Skin of body (tissue), 1 donor: ENCODE measurements at regions not wholly inside any gene's neighbourhood (a gene's known extent, or its start where the extent isn't known, plus 50 kb on each side); places are given as distances from the start of the nearest gene placed in this dataset.
"Not testable (repeated sequence)": the region's sequence is repeated elsewhere in the genome, so short reads cannot be mapped to it uniquely, and the experiment has no call there.

Source experiments
- DNase-seq: peaks from one replicate; lab custom pipeline; 2025; lab: John Stamatoyannopoulos, UW

DNA sequence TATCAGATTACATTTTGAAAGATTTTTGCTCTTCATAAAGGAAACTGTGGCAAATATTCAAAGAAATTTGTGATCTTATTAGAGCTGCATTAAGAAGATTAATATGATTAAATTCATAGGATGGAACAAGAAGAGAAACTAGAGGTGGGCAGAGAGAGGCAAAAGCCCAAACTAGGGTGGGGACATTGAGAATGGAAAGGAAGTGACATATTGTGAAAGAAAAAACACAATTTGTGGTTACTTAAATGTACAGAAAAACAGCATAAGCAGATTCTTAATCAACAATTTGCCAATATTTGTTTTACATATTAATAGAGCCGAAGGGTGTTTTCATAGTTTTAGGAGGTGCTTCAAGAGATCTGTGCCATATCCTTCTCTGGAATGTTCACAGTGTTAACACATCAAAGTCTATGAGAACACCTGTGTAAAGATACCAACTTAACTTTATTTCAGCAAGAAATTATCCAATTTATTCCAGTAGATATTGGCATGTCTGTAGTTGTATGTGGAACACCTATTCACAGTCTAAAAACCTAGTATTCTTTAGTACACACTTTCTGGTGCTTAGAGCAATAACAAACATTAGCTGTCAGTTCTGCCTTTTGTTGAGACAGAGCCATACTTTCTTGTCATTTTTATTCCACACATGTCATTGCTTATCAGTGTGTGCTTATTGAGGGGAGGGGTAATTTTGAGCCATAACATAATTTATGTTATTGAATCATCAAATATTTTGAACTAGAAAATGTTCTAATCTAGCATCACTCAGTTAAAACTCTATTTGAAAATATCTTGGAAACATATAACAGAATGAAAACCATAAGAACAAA, 401.5 kb downstream of the PTPRC start:
- DNase-seq = no peak

DNA sequence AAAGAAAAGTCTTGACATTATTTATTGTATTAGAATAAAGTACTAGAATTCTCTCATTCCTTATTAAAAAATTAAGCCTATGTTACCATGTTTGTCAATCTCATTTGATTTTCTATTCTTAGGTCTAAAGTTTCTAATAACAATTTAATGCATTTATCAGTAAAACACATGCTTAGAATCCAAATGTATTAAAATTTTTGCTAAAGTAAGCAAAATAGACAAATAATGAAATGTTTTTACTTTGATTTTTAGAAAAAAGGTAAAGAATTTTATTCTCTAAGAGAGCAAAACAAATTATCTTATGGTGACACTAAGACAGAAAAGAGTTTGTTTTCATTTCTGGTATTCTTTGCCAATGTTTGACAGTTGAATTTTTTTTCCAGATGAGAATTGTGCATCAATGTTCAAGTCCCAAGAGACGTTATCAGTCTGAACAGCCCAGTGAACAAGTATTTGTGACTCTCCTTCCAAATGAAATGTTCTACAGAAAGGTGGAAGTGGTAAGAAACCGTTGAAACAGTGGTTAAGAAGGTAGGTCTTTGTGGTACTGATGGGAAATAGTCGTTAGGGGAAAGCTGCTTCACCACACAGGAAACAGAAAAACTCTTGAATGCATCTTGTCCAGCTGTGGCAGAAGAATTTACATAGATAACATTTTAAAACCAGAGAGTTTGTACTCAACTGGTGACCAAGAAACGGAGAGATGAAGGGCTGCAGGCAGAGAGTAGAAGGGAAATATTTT, 402.5 kb downstream of the PTPRC start:
- no peak for DNase-seq

DNA sequence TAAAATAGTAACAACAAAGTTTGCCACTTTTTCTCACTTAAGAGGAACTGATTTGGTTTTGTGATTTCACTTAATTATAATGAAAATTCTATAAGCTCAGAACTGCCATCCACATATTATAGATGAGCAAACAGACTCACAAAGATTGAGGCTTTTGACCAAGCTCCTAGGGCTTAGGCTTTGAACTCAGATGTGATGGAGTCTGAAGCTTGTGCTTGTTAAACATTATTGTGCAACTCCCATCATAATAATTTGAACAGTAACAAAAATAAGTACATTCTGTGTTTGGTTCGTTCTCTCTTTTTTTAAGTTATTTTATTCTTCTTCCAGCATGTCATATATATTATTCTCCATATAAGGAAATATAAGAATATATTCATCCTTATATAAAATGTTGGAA, 403.4 kb downstream of the PTPRC start:
- DNase-seq = no peak

DNA sequence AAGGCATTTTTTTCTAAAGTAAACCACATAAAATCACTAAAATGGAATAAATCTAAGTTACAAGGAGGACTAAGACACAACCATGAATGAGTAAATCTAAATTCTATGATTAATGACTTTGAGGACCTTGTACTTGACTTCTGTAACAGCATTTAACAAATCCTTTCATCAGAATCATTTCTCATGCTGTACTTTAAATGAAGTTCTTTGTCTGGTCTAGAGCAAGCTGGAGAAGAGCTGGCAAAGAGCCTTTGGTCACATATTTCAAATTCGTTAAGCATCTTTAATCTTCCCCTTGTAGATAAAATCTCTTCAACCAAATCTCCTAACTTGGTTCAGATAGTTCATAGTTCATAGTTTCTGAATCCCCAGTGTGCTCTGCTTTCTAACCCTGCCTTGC, 405.4 kb downstream of the PTPRC start:
- DNase-seq = no peak

DNA sequence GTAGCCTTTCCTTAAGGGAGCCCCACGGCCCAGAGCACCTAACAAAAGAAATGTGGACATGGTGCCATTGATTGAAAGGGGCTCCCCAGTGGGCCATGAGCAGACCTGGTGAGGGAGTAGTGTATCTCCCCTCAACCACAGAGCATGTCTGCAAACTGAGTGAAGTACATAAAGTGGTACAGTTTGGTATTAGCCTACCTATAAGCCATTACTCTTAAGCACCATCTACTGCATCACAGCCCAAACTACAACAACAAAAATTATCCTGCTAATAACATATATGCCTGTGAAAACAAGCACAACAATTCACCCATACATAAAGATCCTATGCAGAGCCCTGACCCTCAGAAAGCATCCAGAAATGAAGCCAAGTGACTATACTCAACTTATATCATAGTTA, 407.8 kb downstream of the PTPRC start:
- DNase-seq = no peak

DNA sequence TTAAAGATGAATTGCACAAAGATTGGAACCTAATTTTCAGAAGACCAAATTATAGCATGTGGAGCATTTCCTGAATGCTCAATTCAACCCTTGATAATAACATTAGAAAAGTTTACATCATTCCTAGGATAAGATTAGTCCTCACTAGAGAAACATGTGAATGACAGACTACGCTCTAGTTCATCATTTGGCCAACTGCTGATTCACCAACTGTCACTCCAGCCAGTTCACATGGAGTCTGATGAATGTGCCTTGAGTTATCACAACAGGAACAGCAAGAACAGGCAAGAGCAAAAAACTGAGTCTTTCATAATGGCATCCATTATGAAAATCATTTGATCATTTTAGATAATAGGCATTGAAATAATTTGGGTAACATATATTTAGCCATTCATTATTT, 415.9 kb downstream of the PTPRC start:
- no peak for DNase-seq

DNA sequence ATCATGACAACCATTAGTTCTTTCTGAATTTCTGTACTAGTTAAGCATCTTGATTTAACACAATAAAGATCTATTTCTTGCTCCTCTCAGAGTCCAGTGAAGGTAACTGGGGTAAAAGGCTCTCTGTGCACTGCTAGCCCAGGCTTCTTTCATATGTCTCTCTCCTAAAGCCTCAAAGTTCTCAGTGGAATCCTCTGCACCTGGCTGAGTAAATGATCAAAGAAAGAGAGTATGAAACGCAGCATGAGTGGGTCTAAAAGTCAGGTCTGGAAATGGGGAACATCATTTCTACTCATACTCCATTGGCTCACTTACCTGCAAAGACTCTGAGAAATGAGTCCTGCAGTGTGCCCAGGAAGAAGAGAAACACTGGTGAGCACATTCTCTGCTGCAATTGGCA, 418.5 kb downstream of the PTPRC start:
- DNase-seq = no peak

DNA sequence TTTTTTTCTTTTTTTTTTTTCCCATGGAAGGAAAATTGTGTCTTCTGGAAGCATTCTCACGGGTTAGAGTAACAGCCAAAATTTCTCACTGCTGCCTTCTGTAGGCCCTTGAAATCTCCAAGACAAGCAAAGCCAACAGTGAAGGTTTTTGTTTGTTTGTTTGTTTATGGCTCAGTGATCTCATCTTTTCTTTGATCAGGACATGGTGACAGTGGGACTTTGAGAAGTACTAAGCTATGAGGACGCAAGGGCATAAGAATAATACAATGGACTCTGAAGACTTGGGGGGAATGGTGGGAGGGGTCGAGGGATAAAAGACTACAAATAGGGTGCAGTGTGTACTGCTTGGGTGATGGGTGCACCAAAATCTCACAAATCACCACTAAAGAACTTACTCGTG, 419.4 kb downstream of the PTPRC start:
- DNase-seq = no peak

DNA sequence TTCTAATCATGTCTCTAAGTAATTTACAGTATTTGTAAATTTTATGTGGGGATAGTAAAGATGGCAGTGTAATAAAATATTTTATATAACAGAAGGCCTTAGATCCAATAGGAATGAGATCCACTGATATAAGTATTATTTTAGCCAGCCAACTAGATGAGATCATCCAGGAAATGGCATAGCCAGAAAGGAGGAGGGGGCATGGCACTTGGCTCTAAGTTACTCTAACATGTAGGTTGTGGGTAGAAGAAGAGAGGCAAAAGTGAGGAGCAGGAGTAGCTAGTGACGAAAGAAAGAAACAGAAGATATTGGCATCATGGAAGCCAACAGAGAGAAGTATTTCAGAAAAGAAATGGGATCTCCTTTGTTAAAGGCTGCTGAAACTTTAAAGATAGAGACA, 426.1 kb downstream of the PTPRC start:
- DNase-seq = no peak

DNA sequence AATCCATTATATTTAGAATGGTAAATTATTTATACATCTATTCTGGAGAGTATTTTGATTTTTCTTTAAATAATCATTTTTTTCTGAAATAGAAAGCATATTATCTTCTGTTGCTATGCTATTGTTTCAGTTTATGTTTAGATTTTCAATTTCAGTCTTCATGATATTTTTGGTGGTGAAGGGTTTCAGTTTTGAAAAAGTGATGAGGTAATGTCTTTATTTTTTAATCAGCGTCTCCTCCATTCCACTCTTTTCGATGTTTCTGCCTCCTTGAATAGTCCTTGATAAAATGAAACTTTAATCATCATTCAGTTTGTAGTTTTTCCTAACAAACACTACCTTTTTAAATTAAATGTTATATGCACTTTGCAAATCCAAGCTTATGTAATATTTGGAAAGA, 428.6 kb downstream of the PTPRC start:
- DNase-seq = no peak

DNA sequence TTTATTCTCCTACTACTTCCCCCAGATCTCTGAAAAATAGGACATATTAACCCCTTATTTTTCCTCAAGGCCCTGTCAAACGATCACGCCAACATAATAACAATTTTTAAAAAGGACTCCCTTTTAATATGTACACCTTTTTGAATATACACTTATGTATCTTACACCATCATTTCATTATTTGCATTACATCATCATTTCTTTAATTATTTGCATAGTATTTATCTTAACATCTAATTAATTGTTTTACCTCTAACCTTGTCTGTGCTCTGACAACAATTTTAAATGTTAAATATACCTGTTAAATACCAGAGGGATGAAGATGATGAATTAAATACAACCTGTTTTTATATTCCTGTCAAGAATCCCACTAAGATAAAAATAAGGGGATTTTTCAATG, 432.2 kb downstream of the PTPRC start:
- no peak for DNase-seq

DNA sequence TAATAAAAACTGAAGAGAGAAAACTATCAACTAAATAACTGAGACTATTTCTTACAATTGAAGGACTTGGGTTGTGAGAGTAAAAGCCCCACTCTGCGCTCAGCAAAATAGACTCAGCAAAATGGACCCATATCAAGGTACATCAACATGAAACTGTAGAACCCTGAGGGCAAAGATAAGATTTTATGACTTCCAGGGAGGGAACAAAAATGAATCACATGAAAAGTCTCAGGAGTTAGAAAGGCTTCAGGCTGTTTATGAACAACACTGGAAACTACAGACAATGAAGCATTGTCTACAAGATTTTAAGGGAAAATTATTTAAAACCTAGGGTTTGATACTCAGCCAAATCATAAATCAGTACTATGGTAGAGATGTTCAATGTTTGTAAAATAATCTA, 434.3 kb downstream of the PTPRC start:
- DNase-seq = no peak

DNA sequence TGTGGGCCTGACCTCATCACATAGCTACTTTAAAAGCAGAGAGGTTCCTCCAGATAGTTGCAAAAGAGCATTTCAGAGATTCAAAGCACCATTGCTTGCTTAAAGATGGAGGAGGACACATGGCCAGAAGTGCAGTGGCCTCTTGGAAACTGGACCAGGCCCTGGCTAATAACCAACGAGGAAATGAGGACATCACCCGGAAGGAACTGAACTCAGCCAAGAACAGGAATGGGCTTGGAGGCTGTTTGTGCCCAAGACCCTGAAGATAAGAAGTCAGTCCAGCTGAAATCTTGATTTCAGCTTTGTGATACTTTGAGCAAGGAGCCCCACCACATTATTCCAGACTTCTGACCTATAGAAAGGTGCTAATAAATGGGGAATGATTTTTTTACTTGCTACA, 437.0 kb downstream of the PTPRC start:
- DNase-seq = no peak

DNA sequence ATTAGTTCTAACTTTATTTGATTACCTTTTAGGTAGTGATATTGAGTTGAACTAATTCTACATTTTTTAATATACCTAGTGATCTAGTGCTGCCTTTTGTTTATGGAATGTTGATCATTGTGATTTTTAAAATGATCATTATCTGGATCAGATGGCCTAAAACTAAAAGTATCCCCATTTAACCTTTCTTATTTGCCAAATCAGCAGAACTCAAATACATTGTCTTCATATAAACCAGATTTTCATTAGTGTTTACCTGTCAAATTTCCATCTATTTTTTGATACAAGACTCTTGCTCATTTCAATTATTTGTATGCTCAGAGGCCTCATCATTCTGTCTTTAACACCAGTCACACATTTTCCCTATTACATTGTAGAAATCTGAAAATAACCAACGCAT, 441.2 kb downstream of the PTPRC start:
- no peak for DNase-seq

DNA sequence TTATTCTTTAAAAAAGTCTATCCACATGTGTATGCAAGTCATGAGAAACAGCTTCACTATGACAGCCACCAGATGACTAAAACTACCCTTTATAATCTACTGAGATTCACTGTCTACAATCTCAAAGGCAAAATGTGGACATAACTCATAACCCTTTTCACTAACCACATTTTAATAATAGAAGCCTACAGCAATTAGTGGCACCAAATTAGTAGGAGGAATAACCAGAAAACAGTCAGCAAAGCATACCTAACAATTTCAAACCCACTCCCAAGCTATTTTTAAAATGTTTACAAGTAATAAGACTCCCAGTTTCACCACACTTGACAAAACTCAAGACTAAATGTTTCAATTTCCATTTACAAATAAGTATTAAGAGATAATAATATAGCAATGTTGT, 442.9 kb downstream of the PTPRC start:
- DNase-seq = peak; percentile 30

DNA sequence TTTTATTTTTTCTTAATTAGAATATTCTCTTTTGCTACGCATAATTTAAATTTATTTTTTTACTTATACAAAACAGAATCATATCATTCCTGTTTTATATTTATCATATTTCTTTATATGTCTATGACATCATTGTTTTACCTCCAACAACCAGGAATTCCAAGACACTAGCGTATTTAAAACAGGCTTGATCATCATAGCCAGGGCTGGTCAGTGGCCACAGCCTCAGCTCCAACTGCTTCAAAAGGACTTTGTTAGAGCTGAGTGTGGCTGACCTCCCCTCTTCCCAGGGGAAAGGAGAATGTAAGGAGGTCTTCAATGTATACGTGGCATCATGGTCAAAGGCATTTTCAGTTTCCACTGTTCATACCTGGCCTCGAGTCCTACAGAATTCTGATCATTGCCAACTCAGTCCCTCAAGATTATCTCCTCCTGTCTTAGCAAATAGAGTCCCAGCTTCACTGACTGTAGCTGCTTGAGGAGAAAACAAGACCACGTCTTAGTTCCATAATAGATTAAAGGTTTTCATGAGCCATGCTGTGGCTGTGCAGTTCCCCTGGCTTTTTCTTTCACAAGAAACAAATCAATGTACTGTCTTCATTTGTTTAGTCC, 444.0 kb downstream of the PTPRC start:
- no peak for DNase-seq

DNA sequence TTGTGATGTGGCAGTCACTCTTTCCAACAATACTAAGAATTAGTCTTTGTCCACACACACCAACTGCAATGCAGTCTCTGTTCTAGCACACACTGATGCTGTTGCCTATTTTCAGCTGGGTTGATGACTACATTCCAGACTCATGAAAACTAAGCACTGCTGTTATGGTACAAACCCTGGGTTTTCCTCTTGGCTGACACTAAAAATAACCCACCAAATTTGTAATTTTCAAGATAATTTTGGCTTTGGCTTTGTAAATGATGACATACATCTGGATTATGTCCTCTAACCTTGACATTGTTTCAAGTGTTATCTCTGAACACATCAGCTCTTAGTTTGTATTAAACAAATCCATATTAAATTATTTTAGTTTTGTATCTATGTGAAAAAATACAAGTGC, 444.8 kb downstream of the PTPRC start:
- no peak for DNase-seq

DNA sequence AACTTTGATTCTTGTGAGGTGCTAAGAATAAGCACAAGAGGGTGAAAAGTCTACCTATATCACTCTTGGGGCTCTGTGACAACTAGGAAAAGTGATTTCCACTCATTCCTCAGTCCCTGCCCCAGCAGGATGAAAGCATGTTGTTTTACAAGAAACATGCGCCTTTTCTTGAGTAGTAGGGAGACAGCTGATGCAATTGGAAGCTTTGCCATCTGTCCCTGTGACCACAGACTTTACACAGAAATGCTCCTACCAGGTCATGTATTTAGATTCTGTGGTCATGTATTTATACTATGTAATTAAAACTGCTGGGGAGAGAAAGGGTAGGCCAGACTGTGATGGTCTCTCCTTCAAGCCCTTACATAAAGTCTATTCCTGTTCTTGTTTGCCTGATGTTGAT, 445.5 kb downstream of the PTPRC start:
- DNase-seq = no peak

DNA sequence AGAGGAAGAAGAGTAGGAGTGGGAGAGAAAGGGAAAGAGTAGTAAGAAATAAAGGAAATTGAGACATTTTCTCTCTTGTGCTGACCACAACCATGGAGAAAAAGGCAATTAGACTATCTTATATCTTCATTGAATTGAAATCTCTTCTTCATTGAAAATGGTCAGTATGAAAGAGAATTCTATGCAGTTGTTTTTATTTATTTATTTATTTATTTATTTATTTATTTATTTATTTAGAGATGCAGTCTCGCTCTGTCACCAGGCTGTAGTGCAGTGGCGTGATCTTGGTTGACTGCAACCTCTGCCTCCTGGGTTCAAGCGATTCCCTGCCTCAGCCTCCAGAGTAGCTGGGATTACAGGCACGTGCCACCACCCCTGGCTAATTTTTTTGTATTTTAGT, 447.1 kb downstream of the PTPRC start:
- no peak for DNase-seq

DNA sequence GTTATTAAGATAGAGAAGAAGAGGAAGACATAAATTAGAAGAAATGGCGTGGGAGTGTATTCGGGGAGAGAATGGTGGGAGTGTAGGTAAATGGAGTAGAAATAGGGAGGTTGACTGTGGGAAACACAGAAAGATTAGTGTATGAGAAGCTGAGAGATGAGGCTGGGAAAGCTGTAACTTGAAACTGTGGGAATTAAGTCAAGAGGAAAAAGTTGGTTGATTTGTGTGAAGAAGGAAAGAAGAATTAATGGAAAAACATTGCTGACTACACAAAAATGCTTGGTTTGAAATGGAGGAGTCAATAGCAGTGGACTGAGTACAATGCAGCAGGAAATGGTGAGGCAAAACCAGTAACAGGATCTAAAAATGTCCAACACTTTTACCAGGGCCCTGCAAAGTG, 448.3 kb downstream of the PTPRC start:
- DNase-seq = no peak

DNA sequence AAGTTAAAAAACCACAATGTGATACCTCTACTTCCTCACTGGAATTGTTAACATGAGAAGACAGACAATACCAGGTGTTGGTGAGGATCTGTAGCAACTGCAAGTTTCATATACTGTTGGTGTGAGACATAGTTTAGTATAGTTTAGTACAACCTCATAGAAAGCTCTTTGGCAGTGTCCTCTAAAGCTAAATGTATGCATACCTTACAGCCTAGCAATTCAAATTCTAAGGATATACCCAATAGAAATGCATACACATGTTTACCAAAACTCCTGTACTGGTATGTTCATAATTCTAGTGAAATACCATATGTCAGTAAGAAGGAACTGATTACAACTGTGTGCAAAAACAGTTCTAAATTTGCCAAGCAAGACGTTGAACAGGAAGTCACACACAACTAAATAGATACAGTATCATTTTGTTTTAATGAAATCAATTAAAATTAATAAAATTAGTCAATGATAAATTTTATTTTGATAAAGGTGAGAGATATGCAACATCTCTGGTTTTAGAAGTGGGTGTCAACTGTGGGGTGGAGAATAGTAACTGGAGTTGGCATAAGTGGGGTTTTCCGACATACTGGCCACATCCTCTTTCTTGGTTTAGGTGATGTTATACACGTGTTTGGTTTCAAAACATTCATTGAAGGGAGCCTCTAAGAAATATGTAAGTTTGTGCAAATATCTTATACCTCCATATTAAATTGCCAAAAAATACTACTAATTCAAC, 450.7 kb downstream of the PTPRC start:
- no peak for DNase-seq

DNA sequence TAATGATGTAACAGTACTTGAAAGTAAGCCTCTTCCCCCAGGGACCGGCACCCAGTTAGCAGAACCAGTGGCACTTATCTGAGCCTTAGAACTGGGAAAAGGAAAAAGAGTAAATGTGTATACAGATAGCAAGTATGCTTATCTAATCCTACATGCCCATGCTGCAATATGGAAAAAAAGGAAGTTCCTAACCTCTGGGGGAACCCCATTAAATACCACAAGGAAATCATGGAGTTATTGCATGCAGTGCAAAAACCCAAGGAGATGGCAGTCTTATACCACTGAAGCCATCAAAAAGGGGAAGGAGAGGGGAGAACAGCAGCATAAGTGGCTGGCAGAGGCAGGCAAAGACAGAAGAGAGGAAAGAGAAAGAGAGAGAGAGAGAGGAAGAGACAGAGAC, 456.8 kb downstream of the PTPRC start:
- not testable (repeated sequence) for DNase-seq
